ENCODE measurements at regions not wholly inside any gene's neighbourhood (a gene's known extent, or its start where the extent isn't known, plus 50 kb on each side); places are given as distances from the start of the nearest gene placed in this dataset.
"Not testable (repeated sequence)": the region's sequence is repeated elsewhere in the genome, so short reads cannot be mapped to it uniquely, and the experiment has no call there.

GRCh38 chr4:3626131-3626884, 94.1 kb upstream of the LRPAP1 start:
- 72% methylated on average over 13 of the region's 24 CpGs for WGBS
- H3K36me3 ChIP-seq; H3K4me3 ChIP-seq; DNase-seq (ENCODE audit: extremely low spot score); H3K4me1 ChIP-seq; H3K9me3 ChIP-seq; intact Hi-C loops (cut with DNase I); H3K27ac ChIP-seq (replicated peaks in 1 of 4): not testable (repeated sequence)
- peaks cover 0 to 90% (median 0%) of the 10 kb centered on the region in 4 donors for H3K27me3 ChIP-seq

GRCh38 chr4:3625286-3625875, 93.2 kb upstream of the LRPAP1 start:
- H3K27me3 ChIP-seq = peaks cover 0 to 87% (median 0%) of the 10 kb centered on the region in 4 donors
- 64% methylated on average over 8 of the region's 8 CpGs for WGBS
- H3K4me3 ChIP-seq; H3K36me3 ChIP-seq; H3K9me3 ChIP-seq; DNase-seq (ENCODE audit: extremely low spot score); H3K4me1 ChIP-seq; intact Hi-C loops (cut with DNase I); H3K27ac ChIP-seq (replicated peaks in 1 of 4): not testable (repeated sequence)

GRCh38 chr4:3623809-3624329, 91.6 kb upstream of the LRPAP1 start:
- DNase-seq (ENCODE audit: extremely low spot score); H3K4me1 ChIP-seq; H3K4me3 ChIP-seq; H3K36me3 ChIP-seq; intact Hi-C loops (cut with DNase I); H3K27ac ChIP-seq (replicated peaks in 1 of 4); H3K9me3 ChIP-seq: not testable (repeated sequence)
- WGBS = 22% methylated on average over 10 of the region's 11 CpGs
- peaks cover 0 to 86% (median 0%) of the 10 kb centered on the region in 4 donors for H3K27me3 ChIP-seq

- no peak for TF ChIP-seq CTCF (IDR thresholded peaks at IDR 0.05)
- TF ChIP-seq POLR2AphosphoS5 (IDR thresholded peaks at IDR 0.05) = no peak
- TF ChIP-seq POLR2A (IDR thresholded peaks at IDR 0.05; ENCODE audit: low read depth) = no peak
- no peak for TF ChIP-seq EP300 (IDR thresholded peaks at IDR 0.05)
- Histone ChIP-seq H3K27ac (replicated peaks in 1 of 4) (no peak overlapping the region), H3K4me1 (no peaks in the 10 kb centered on the region), H3K9me3 (no peaks in the 10 kb centered on the region), H3K27me3 (peaks cover 0 to 78% (median 0%) of the 10 kb centered on the region in 4 donors), H3K36me3 (no peaks in the 10 kb centered on the region), H3K4me3 (no peak overlapping the region)
- no peak for DNase-seq (ENCODE audit: extremely low spot score)
- intact Hi-C loops (cut with DNase I) = no loop called here
- WGBS = 79% methylated on average over 6 of the region's 7 CpGs
Measured at GRCh38 chr4:3623106-3623505, 90.9 kb upstream of the LRPAP1 start.

- intact Hi-C loops (cut with DNase I); H3K36me3 ChIP-seq; H3K4me1 ChIP-seq; H3K9me3 ChIP-seq; DNase-seq (ENCODE audit: extremely low spot score); H3K4me3 ChIP-seq; H3K27ac ChIP-seq (replicated peaks in 1 of 4): not testable (repeated sequence)
- WGBS = 58% methylated on average over 6 of the region's 6 CpGs
- peaks cover 0 to 58% (median 0%) of the 10 kb centered on the region in 4 donors for H3K27me3 ChIP-seq
Measured at GRCh38 chr4:3620365-3620764, 88.1 kb upstream of the LRPAP1 start.

- H3K4me3 ChIP-seq; H3K9me3 ChIP-seq; H3K27ac ChIP-seq (replicated peaks in 1 of 4); DNase-seq (ENCODE audit: extremely low spot score); intact Hi-C loops (cut with DNase I); H3K36me3 ChIP-seq; H3K4me1 ChIP-seq: not testable (repeated sequence)
- H3K27me3 ChIP-seq = peaks cover 0 to 57% (median 0%) of the 10 kb centered on the region in 4 donors
- WGBS = 88% methylated on average over 3 of the region's 4 CpGs
Measured at GRCh38 chr4:3619698-3620097, 87.5 kb upstream of the LRPAP1 start.

GRCh38 chr4:3618341-3618740, 86.1 kb upstream of the LRPAP1 start:
- H3K9me3 ChIP-seq; H3K36me3 ChIP-seq; DNase-seq (ENCODE audit: extremely low spot score); H3K27ac ChIP-seq (replicated peaks in 1 of 4); intact Hi-C loops (cut with DNase I); H3K4me1 ChIP-seq; H3K4me3 ChIP-seq: not testable (repeated sequence)
- H3K27me3 ChIP-seq = peaks cover 0 to 44% (median 0%) of the 10 kb centered on the region in 4 donors
- 77% methylated on average over 3 of the region's 3 CpGs for WGBS
